ENCODE measurements at regions not wholly inside any gene's neighbourhood (a gene's known extent, or its start where the extent isn't known, plus 50 kb on each side); places are given as distances from the start of the nearest gene placed in this dataset.

DNA sequence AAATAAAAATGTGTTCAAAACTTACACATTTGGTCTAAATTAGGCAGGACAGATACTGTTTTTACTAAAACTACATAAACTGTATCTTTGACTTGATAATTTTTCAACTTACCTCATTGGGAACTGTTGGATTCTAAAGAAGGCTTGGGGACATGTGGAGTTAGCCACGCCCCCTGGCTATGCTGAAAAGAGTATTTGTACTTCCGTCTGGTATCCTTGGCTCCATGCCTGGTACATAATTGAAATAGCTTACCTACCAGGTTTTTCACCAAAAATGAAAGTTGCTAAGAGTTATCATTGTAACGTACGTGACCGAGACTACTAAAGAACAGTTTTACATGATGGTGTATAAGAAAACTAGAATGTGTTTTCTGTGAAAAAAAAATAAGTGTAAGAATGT is 604.8 kb upstream of the IGFBP3 start:
- no peak for DNase-seq

DNA sequence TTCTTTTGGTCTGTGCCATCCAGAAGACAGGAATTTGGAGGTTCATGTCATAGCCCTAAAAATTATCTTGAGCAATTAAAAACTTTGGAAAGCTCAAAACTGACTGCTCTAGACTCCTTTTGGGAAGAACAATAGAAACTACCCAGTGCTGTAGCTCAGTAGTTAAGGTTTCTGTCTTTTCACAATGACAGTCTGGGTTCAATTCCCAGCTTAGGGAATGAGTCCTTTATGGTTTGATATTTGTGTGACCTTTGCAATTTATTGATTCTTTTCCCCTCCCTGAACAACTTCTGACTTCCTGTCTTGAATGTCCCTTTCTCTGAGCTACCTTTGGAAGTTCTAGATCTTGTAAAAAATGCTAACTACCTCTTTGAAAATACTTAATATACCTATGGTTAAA is 603.3 kb upstream of the IGFBP3 start:
- DNase-seq = no peak

DNA sequence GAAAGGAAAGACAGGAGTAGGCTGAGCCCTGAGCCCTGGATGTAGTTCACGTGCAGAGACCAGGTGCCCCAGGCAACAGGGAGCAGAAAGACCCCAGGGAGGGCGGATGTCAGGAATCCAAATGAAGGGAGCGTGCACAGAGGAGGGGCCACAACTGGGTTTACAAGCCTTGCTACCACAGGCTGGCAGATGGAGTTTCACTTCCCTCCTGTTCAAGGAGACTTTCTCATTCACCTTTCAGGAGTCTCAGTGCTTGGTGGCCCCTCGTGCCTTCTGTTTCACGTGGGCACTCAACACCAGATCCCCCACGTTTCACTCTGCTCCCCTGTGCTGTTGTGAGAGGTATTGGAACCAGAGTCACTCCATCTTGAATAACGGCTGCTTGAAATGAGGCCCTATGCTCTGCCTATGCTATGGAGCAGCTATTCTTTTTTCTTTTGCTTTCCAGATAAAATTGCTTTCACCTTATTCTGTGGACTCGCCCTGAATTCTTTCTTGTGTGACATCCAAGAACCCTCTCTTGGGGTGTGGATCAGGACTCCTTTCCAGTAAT is 601.4 kb upstream of the IGFBP3 start:
- no peak for DNase-seq

DNA sequence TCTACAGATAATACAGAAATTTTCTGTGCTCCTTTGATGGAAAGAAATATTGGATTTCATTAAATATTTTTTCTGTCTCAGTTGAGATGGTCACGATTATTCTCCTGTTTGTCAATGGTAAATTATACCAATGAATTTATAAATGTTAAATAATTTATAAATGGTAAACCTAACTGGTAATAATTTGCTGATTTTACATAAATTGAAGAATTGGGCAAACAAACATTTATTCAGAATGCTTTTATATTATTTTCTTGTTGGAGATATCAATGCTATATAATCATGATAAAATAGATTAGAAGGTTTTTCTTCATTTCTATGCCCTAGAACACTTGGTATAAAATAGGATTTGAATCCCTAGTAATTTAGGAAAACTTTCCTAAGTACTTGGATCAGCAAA is 597.6 kb upstream of the IGFBP3 start:
- DNase-seq = no peak

DNA sequence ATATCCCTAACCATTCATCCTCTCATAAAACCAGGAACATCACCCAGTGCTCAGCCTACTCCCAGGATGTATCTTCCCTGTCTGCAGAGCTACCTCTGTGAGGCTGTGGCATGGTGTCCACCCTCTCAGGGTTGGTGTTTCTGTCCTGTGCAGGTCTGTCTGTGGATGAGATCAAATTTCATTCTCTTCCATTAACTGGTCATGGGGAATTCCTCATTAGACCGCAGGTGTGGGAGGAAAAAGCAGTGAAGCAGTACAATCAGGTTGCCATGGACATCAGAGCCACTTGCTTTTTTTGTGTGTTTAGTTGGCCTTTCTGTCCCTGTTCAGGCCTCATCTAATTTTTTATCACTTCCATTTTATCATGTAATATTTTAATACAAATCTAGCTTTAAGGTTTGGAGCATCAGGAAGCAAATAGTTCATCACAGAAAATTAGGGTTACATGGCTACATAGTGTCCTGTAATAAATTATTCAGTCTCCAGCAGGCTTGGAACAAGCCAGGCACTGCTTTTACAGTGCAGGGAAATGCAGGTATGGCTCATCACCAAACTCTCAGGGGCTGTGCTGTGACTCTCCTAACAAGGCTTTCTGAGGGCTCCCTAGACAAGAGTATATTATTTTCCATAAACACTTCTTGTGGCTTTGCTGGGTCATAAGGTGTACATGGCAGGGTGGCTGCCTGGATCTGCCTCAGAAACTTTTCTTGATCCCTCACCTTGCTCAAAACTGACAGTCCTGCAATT is 594.9 kb upstream of the IGFBP3 start:
- DNase-seq = no peak

DNA sequence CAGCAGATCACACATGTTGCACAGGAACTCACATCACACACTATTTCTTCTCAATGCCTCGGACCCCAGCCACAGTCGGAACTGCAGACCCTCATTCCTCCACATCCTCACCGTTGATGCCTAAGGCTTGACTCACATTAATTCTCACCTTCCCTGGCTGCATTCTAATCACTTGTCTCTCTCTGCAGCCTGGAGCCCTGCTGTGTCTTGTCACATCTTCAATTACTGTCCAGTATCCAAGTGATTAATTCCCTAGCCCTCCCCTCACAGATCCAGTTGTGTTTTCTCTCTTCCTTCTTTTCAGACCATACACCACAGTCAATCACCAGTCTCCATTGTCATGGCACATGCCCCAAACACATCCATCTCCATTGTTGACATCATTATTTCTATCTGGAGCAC is 592.4 kb upstream of the IGFBP3 start:
- no peak for DNase-seq

DNA sequence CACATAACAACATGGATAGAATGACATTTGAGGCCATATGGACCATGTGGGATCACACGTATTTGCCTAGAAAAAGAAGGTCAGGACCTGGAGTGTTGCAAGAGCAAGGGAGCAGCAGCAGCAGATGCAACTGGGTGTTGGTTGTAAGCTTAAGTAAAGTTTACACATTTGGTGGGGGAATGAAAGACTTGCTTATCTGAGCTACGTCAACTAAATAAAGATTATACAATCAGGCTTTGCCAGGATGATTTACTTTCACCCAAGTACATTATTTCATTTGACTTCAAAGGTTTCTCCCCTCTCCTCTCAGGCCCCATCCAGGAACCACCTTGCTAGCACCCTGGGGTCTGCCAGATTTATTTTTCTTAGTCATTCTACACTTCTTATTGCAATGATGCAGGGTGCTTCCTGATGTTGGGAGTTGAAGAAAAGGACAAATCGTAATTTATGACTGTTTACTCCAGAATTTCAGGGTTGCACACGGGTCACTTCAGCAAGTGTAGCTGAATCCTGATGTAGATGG is 591.9 kb upstream of the IGFBP3 start:
- DNase-seq = no peak

DNA sequence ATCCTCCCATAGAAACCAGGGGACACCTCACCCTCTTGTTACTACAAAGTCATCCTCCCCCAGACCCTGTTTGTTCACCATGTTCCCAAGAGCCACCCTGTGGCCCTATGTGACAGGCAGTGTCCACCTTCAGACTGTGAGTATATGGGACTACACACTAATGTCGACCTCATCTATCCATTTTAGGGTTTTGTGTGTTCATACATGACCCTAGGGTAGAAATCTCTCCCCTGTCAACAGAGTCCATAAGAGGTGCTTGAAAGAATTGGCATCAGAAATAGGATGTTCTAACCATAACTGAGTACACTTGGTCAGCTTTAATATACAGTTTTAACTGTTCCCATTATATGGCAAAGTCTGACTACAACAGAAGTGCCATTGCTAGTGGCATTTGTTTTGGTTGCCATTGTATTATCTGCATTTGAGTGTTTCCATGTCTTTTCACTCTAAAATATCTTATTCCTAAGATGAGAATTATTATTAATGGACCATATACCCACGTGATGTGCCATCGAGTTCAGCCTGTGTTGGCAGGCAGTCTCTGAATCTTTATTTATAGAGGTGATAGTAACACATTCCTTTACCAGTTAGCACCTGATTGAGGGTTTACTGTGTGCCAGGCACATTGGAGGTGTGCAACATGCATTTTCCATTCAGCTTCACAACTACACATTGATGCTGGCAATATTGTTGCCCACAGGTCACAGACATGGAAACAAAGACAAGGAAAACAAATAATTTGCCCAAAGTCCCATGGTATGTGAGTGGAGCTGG is 590.6 kb upstream of the IGFBP3 start:
- no peak for DNase-seq

DNA sequence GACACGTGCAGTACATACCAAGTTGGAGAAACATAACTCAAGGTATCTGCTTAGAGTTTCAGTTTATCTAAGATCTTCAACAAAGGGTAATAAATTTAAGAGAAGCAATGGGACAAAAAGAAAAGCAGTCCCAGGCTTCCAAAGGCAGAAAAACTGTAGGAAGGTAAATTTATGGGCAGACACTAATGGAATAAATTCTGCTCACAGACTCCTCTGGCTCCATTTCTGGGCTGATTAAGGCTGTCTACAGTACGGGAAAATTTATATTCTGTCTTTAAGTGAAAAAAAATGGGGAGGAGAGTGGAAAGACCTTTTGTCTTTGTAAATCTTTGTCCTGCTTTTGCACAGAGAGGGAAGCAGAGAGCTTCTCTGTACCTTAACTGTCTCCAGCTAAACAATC is 587.5 kb upstream of the IGFBP3 start:
- no peak for DNase-seq

DNA sequence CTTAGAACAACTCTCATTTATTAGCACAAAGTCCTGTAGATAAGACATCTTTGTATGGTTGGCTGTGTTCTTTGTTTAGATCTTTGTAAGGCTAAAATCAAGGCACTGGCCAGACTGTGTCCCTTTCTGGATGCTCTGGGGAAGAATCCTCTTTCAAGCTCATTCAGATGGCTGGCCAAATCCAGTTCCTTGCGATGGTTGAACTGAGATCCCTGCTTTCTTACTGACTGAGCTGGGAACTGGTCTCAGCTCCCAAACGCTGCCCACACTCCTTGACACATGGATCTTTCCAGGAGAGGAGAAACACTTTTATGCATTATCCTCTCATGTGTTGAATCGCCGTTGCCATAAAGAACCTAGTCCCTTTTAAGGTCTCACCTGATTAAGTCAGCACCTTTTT is 586.5 kb upstream of the IGFBP3 start:
- no peak for DNase-seq

DNA sequence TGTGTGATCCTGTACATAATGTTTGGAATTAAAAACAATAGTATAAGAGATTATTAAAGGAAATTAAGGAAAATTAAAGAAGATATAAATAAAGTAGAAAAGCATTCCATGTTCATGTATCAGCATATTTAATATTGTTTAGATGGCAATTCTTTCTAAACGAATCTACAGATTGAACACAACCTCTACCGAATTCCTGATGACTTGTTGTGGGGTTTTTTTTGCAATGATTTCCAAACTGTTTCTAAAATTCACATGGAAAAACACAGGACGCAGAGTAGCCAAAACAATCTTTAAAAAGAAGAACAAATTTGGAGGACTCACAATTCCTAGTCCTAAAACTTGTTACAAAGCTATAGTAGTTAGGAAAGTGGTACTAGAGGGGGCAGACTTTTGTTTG is 573.4 kb upstream of the IGFBP3 start:
- no peak for DNase-seq

DNA sequence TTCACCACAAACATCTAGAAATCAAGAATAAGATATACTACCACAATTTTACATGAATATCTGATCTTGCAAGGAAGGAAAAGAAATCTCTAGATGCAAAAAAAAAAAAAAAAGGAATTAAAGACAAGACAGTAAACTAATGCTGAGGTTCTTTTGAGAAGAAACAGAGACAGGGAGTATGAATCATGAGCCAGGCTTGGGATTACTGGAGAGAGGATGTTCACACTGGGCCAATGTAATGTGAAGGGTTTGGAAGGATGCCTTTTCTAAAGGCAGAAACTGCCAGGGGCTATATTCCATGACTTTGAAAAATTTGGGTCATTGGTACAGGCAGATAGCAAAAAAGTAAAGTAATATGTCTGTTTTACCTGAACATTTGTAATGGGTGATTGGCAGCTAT is 573.0 kb upstream of the IGFBP3 start:
- no peak for DNase-seq

DNA sequence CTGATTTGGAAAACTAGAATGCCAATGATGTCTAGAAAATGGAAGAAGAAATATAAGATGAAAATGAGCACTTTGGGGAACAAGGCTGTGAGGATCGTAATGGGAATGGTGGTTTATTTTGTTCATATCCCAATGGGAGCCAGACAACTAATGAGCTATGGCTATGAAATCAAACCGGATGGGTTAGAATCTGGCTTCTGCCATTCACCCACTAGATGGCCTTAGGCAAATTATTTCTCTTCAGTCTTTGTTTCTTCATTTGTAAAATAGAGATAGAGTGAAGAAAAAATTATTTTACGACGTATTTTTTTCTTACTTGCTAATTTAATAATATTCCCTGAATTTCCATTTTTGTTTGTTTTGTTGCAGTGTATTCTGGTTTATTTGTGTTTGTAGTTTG is 572.1 kb upstream of the IGFBP3 start:
- DNase-seq = no peak

DNA sequence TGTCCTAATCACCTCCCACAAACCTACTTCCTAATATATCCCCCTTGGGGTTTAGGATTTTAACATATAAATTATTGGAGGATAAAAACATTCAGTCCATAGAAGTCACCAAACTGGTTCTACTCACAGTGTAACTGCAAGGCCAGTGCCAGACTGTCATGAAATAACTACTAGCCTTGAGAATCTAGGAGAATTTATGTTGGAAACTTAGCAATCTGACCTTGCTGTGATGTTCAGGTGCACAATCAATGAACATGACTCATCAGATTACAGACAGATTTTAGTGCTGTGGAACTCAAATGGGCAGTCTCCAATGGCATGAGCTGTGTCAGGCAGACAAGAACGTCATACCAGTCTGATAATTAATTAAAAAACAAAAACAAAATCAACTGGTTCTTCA is 571.4 kb upstream of the IGFBP3 start:
- DNase-seq = no peak

DNA sequence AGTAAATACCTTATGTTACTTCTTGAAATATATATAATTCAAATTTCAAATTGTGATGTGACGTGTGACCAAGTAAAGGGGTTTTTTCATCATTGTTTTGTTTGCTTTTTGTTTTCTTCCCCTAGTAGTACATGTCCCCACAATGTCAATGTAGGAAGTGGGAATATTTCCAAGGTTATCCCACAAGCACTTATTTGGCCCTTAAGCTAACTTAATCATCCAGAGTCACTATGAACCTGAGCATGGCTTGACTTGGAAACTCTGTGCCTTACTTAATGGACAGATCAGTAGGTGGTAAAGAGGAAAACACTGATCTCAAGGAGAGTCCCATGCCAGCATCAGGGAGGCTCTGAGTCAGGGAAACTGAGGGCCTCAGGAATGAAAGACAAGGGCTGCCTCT is 569.3 kb upstream of the IGFBP3 start:
- DNase-seq = no peak

DNA sequence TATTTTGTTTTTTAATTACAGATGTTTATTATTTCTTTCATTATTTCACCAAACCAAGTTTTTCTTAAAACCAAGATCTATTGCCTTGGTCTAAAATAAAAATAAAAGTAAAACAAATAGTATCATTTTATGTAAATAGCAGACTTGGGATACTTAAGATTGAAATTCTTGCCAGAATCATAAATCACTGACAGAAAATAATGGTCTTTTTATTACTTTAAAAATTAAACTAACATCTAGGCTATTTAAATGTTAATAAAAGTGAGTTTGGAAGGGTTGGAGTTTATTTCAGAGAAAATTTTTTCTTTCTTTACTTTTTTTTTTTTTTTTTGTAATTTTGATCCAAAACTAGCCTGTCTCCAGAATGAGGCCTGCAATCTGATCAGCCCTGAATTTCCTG is 568.0 kb upstream of the IGFBP3 start:
- DNase-seq = no peak

DNA sequence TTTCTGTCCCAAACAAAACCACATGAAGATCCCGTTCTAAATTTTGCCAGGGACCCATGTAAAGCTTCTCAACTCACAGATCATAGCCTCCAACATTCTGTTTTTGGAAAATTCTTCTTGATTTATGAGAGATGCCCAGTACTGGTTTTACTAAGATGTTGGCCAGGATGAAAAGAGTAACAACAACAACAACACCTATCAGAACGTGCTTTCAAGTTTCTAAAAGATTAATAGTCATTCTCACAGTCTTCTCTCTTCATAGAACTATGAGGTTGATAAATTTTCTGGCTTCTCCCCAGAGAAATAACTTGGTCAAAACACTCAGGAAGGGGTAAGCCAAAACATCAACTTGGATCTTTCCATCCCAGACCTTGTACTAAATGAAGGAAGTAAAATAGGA is 567.5 kb upstream of the IGFBP3 start:
- DNase-seq = no peak

DNA sequence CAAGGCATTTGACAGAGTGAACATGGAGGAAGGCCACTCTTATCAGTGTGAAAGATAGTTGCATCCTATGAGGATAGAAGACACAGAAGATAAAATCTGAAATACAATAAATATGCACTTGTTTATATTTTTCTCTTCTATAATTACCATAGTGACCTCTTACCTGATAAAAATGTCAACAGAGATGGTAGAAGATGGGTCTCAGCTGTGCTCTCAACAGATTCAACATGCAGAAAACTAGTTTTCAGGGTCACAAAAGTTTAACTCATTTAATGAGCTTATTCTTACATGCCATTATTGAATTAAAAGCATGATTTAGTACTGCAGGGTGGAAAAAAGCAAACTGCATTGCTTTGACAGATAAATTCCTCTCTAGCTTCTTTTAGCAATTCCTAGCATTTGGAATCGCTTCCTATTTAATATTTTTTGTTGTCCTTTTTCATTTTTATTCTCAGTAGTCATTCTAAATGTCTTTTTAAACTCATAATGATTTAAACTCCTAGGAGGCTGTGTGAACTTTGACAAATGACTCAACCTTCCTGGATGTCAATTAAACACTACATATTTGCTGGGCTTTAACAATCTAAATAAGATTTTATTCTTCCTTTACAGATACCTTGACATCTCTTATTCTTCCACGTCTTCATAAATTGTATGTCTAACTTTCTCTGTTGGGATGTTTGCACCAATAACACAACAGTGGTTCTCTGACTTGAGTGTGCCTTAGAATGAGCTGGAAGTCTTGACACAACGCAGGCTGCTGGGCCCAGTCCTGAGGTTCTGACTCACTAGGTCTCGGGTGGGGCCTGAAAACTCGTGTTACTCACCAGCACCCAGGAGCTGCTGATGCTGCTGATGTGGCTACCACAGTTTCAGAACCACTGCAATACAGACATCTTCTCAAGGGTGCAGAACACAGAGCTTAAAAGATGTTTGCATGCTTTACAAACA is 565.5 kb upstream of the IGFBP3 start:
- no peak for DNase-seq

DNA sequence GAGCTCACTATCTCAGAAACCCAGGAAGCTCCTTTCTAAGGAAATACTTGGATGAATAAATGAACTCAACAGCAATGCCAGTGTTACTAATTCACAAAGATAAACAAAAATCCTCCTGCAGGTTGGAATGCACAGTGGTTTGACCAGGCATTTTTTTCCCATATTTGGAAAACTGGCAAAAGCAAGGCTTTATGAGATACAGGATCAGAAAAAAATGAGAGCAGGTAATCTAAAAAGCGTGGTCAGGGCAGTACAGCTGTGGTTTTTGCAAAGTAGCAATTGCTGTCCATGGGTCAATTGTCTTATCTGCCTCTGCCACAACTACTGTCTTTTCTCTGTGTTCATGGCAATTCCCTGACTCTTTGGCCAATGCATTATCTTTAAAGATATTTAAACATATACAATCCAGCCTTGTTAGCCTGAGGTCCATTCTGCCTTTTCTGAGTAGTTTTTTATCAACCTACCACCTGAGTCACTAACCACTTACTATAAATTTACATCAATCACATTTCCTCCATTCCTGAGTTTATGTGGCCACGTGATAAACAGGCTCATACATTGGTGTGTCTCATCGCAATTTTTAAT is 564.5 kb upstream of the IGFBP3 start:
- DNase-seq = no peak

DNA sequence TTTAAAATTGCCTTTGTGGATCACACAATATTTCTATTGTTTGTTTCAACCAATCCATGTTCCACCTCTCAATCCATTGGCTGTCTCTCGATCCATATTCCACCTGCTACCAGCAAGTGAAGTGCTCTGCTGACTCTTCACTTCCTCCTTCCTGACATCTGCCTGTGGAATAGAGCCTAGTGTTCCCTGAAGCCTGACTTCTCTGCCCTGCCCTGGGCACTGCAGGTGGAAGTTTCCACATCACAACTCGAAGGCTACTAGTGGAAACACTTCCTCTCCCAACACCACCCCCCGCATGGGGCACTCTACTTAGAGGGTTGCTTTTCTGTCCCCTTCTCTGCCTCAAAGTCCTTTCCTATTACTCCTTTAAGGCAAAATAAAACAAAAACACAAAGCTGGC is 563.8 kb upstream of the IGFBP3 start:
- DNase-seq = no peak

DNA sequence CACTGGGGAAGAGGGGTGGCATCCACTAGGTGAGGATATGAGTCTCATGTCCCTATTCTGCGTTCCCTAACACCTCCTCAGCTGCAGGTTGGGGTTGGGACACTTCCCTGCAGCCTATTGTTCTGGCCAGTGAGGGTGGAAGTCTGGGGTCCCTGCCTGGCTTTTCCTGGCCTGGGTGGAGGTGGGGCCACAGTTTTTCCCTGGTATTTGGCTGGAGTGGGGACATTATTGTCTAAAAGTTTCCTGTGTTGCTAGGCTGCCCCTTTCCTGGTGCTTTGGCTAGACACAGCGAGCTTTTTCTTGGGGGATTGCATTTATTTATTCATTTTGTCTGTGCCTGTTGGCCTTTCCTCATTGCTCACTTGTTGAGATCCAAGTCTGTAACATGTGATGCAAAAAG is 559.5 kb upstream of the IGFBP3 start:
- DNase-seq = no peak

DNA sequence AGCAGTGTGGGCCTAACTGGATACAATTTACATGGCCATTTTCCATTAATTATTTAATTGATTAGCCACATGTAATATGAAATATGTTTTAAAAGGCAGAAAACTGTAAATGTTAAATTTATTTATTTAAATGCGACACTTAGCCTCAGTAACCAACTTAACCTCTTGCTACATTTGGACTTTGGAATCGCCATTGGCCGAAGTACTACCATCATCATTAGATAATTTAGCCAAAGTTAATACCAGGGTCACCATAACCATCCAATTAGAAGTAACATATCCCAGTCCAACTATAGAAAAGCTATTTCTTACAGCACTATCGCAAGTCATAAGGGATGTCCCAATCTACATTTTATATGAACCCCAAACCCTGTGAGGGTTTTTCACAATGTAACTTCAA is 558.6 kb upstream of the IGFBP3 start:
- DNase-seq = no peak

DNA sequence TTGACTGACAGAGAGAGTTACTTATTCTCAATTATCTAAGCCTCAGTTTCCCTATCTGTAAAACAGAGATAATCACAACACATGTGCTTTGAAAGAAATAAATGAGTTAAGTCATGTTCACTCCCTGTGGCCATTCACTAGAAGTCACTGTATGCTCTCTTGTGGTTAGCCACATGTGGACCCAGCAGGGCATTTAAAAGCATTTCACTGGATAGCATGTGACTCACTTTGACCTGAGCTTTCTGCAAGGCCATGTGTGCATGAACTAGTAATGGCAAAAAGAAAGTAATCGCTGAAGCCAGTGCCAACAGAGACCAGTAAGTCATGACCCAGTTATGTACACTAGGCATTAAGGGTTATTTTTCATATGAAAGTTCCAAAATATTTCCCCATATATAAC is 557.0 kb upstream of the IGFBP3 start:
- DNase-seq = no peak

Measured in bone marrow (tissue), 2 donors.